GM10266 (cell line): ENCODE measurements at regions not wholly inside any gene's neighbourhood (a gene's known extent, or its start where the extent isn't known, plus 50 kb on each side); places are given as distances from the start of the nearest gene placed in this dataset.
"Not testable (repeated sequence)": the region's sequence is repeated elsewhere in the genome, so short reads cannot be mapped to it uniquely, and the experiment has no call there.

Experiments
- DNase-seq: peaks from one replicate; pipeline ENCODE4 v3.0.0; 2012; ENCODE audit errors: extremely low spot score
- TF ChIP-seq, protein P1 (sequence below): IDR thresholded peaks from 2 replicates; pipeline ENCODE4 v1.5.1; 2012; ENCODE audit warnings: mild to moderate bottlenecking, low read depth; ENCODE audit not compliant: control insufficient read depth, insufficient read depth; ENCODE audit errors: missing control alignments

DNA sequence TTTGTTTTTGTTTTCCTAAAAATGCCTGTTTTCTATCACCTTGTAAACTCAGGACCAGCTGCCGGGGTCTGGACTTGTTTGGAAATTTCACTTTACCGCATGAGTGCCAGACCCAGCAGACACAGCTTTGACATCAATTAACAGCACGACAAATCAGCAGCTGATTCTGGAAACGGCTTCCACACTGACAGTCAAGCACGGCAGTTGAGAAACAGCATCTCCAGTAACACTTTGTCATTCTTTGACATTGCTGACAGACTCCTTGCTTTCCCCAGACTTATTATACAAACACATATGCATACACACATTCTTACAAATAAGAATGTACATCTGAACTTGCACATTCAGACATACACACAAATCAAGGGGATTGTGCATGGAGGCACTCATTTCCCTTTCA, 1017.6 kb upstream of the HS3ST1 start:
- TF ChIP-seq, protein P1, sequence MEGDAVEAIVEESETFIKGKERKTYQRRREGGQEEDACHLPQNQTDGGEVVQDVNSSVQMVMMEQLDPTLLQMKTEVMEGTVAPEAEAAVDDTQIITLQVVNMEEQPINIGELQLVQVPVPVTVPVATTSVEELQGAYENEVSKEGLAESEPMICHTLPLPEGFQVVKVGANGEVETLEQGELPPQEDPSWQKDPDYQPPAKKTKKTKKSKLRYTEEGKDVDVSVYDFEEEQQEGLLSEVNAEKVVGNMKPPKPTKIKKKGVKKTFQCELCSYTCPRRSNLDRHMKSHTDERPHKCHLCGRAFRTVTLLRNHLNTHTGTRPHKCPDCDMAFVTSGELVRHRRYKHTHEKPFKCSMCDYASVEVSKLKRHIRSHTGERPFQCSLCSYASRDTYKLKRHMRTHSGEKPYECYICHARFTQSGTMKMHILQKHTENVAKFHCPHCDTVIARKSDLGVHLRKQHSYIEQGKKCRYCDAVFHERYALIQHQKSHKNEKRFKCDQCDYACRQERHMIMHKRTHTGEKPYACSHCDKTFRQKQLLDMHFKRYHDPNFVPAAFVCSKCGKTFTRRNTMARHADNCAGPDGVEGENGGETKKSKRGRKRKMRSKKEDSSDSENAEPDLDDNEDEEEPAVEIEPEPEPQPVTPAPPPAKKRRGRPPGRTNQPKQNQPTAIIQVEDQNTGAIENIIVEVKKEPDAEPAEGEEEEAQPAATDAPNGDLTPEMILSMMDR = no peak
- DNase-seq = no peak

DNA sequence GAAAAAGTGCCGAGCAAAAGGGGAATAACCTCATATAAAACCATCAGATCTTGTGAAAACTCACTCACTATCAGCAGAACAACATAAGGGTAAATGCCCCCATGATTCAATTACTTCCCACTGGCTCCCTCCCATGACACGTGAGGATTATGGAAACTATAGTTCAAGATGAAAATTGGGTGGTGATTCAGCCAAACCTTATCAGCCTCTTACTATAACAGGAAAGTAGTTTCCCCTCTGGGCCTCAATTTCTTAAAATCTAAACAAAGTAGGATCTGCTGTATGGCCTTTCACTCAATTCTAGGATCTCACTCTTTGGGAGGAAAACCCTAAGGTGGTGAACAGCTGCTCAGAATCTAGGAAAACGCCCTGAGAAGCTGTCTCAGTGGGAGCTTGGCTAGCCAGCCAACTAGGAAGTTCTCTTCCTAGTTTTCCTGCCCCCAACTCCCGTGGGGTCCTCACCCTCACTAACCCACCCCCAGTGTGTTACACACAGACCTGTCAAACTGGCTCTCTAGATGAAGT, 1017.1 kb upstream of the HS3ST1 start:
- DNase-seq = no peak
- TF ChIP-seq, protein P1 = no peak

DNA sequence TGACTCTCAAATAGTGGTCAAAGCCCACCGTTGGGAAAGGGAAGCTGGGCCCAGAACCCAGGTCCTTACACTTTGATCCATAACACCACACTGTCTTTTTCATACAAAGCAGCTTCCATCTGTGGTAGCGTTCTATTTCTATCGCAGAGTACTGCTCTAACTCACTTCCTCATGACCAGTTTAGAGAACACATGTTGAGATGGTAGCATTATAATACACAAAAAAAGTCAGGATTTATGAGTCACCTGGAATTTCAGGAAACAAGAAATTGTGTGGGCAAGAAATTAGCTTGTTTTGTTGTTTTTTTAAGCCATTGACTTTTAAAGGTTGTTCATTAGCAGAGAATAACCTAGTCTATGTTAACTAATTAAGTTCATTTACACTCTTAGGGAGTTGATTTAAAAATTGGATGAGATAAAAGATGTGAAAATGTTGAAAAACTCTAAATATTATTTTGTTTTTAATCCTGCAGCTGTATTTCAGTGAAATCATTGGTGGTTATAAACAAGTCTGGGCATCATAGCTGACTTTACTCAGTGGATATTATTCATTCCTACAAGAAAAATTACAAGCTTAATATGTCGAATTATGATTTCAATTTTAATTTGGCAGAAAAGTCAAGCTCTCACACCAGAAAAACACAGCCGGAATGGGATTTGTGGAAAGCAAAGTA, 1011.1 kb upstream of the HS3ST1 start:
- TF ChIP-seq, protein P1 = no peak
- no peak for DNase-seq

DNA sequence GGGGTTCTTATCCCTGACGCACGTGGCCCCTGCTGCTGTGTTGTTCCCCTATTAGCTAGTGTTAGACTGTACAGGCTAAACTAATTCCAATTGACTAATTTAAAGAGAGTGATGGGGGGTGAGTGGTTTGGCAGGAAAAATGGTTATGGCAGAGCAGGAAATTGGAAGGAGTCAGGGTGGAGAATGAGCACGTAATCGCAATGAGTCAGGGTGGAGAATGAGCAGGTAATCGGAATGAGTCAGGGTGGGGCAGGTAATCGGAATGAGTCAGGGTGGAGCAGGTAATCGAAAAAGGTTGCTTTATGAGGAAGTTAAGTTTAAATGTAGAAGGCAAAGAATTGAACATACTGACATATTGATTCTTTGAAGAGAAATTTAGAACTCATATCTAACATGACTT, 1002.6 kb upstream of the HS3ST1 start:
- not testable (repeated sequence) for DNase-seq

DNA sequence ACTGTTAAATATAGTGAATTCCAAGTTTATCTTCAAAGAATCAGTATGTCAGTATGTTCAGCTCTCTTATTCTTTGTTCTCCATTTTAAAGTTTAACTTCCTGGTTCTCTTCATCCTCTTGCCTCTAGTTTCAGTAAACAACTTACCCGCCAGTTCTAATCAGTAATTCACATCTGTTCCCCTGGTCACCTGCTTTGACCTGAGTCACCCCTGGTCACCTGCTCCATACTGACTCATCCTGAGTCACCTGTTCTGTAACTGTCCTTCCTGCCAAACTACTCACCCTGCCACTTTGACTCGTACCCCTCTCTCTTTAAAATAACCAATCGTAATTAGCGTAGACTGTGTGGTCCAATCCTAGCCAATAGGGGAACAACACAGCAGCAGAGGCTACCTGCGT, 992.7 kb upstream of the HS3ST1 start:
- DNase-seq = no peak
- TF ChIP-seq, protein P1 = no peak

DNA sequence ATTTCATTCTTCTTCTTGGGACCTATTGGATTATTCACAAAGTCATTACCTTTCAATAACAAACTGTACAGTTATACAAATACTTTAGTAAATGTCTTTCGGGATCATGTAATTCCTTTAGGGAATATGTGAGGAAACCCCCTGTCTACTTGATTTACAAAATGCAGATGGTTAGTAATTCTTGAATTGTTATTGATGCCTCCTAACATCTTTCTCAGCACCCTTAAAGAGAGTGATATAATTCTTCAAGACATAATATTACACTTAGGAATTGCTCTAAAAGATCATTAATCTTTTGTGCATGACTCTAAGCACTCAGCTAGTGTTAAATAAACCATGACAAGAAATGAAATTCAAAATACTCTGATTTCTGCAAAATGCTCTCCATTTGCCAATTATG, 988.1 kb upstream of the HS3ST1 start:
- TF ChIP-seq, protein P1 = no peak

DNA sequence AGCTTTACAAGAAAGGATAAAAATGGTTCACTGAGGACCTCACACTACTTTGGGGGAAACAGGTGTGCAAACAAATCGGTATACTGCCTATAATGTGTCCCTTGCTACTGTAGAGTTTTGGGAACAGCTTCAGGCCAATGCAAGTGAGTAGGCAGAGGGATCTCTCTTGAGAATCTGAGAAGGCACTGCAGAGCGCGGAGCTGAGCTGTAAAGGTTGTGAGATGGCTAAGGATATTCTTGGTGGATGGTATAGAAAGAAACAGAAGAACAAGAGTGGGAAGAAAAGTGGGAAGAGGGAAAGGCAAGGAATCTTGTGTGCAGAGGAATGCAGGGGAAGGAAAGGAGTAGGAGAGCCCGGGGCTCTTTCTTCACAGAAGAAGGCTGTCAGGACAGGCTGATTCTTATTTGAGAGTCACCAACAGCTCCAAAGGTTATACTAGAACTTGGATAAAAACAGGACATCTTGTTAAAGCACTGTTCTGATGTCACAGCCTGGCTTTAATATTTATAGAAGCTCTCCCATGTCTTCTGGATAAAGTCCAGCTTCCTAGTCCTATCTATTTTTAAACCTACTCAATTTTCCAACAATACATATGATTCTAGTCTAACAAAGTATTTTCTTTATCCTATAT, 985.6 kb upstream of the HS3ST1 start:
- DNase-seq = no peak
- TF ChIP-seq, protein P1 = no peak

More for the DNA sequence above, 988.1 kb upstream of the HS3ST1 start:
- no peak for DNase-seq
